C4-2B (cell line): ENCODE measurements at regions not wholly inside any gene's neighbourhood (a gene's known extent, or its start where the extent isn't known, plus 50 kb on each side); places are given as distances from the start of the nearest gene placed in this dataset.

Experiments used
- ZFX ChIP-seq: fragments of 450-650 bp; IDR thresholded peaks from 2 replicates; pipeline ENCODE4 v1.6.1; 2017
- TF ChIP-seq, protein P1 (sequence below): fragments of 450-650 bp; conservative IDR thresholded peaks from 2 replicates; pipeline ENCODE4 v1.5.1; 2017; ENCODE audit warnings: mild to moderate bottlenecking

DNA sequence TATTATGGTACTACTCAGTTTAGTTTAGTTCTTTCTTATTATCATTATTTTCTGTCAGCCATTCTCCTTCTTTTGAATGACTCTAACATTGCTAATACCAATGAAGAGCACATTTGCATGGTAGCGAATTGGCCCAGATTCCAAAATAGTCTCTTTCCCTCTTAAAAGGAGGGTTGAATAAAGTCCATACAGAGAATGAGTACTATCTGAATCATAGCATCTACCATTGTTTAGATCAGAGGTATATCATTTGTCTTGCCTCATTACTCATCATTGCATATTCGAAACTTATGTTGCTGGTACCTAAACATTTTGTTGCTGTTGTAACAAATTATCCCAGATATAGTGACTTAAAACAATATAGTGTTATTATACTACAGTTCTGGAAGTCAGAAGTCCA lies 1235.3 kb upstream of the ATXN8OS start:
- TF ChIP-seq, protein P1, sequence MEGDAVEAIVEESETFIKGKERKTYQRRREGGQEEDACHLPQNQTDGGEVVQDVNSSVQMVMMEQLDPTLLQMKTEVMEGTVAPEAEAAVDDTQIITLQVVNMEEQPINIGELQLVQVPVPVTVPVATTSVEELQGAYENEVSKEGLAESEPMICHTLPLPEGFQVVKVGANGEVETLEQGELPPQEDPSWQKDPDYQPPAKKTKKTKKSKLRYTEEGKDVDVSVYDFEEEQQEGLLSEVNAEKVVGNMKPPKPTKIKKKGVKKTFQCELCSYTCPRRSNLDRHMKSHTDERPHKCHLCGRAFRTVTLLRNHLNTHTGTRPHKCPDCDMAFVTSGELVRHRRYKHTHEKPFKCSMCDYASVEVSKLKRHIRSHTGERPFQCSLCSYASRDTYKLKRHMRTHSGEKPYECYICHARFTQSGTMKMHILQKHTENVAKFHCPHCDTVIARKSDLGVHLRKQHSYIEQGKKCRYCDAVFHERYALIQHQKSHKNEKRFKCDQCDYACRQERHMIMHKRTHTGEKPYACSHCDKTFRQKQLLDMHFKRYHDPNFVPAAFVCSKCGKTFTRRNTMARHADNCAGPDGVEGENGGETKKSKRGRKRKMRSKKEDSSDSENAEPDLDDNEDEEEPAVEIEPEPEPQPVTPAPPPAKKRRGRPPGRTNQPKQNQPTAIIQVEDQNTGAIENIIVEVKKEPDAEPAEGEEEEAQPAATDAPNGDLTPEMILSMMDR, result no peak
- TF ChIP-seq ZFX, result no peak
